Type B pancreatic cell (in vitro differentiated cells): ENCODE measurements at regions not wholly inside any gene's neighbourhood (a gene's known extent, or its start where the extent isn't known, plus 50 kb on each side); places are given as distances from the start of the nearest gene placed in this dataset.

Source experiments
- DNase-seq: peaks from one replicate; pipeline ENCODE4 v3.0.0; 2021; ENCODE audit warnings: mixed read lengths; ENCODE audit not compliant: unreplicated experiment; ENCODE audit errors: extremely low spot score
- H3K27ac Mint-ChIP-seq: 2 replicates; pipeline ENCODE4 v1.8.0; 2021; ENCODE audit warnings: mild to moderate bottlenecking, mixed read lengths
- H3K27me3 Mint-ChIP-seq: 2 replicates; pipeline ENCODE4 v1.8.0; 2021; ENCODE audit warnings: mixed read lengths
- H3K36me3 Mint-ChIP-seq: 2 replicates; pipeline ENCODE4 v1.8.0; 2021; ENCODE audit warnings: mixed read lengths
- H3K4me1 Mint-ChIP-seq: one replicate; pipeline ENCODE4 v1.8.0; 2021; ENCODE audit warnings: mixed read lengths; ENCODE audit not compliant: unreplicated experiment
- H3K4me3 Mint-ChIP-seq: 2 replicates; pipeline ENCODE4 v1.8.0; 2021; ENCODE audit warnings: mild to moderate bottlenecking, mixed read lengths
- H3K9me3 Mint-ChIP-seq: 2 replicates; pipeline ENCODE4 v1.8.0; 2021; ENCODE audit warnings: mixed read lengths
- TF ChIP-seq, protein P1 (sequence below): fragments of 200-600 bp; sonication (generic); conservative IDR thresholded peaks from 2 replicates; pipeline ENCODE4 v1.5.0; 2021; ENCODE audit warnings: antibody characterized with exemption, mild to moderate bottlenecking

DNA sequence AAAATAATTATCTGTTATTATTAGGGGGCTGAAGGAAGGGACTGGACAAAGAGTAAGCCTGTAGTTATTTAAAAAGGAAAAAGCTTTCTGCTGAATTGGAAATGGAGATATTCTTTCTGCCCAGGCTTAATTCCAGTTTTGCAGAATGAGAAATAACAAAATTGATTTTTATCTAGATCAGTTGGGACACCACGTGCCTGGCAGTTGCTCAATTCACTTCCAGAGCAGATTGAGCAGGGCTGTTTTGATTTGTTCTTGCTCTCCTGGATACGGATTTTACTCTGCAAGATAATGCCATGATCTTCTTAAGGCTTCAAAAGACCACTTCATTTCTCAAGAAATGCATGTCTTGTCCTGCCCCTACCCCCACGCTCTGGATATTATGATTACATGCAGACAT lies 524.3 kb downstream of the TCERG1L start:
- Mint-ChIP-seq H3K4me1 (no peaks in the 10 kb centered on the region), H3K4me3 (no peak overlapping the region), H3K27ac (no peak overlapping the region), H3K27me3 (peaks cover 17% of the 10 kb centered on the region), H3K36me3 (no peaks in the 10 kb centered on the region), H3K9me3 (no peaks in the 10 kb centered on the region)
- TF ChIP-seq, protein P1, sequence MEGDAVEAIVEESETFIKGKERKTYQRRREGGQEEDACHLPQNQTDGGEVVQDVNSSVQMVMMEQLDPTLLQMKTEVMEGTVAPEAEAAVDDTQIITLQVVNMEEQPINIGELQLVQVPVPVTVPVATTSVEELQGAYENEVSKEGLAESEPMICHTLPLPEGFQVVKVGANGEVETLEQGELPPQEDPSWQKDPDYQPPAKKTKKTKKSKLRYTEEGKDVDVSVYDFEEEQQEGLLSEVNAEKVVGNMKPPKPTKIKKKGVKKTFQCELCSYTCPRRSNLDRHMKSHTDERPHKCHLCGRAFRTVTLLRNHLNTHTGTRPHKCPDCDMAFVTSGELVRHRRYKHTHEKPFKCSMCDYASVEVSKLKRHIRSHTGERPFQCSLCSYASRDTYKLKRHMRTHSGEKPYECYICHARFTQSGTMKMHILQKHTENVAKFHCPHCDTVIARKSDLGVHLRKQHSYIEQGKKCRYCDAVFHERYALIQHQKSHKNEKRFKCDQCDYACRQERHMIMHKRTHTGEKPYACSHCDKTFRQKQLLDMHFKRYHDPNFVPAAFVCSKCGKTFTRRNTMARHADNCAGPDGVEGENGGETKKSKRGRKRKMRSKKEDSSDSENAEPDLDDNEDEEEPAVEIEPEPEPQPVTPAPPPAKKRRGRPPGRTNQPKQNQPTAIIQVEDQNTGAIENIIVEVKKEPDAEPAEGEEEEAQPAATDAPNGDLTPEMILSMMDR: no peak
- no peak for DNase-seq

DNA sequence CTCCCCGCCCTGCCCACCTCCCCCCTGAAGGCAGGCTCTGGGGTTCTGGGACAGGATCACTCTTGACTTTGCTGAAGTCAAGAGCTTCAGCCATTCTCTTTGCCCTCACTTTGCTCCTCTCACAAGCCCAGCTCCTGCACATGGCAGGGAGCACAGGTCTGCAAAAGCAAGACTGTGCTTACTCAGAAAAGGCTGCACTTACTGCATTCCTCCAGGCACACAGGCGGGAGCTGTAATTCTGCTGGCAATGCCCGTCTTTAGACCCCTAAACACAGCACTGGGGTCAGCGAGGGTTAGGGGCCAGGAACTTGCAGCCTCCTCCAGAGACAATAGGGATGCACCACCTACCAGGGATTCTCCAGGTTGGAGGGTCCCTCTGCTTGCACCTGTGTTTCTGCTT lies 523.7 kb downstream of the TCERG1L start:
- H3K4me3 Mint-ChIP-seq: no peak overlapping the region
- no peak for DNase-seq
- peaks cover 17% of the 10 kb centered on the region for H3K27me3 Mint-ChIP-seq
- TF ChIP-seq, protein P1: no peak
- H3K9me3 Mint-ChIP-seq: no peaks in the 10 kb centered on the region
- H3K27ac Mint-ChIP-seq: no peak overlapping the region
- H3K4me1 Mint-ChIP-seq: no peaks in the 10 kb centered on the region
- no peaks in the 10 kb centered on the region for H3K36me3 Mint-ChIP-seq

DNA sequence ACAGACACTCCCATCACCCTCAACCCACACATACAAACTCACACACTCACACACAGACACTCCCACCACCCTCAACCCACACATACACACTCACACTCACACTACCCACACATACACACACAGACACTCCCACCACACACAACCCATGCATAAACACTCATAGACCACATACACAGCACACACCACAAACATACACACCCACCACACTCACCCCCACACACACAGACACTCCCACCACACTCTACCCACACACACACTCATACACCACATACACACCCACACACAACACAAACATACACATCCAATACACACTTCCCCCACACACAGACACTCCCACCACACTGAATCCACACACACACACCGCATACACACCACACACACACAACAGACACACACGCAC lies 521.2 kb downstream of the TCERG1L start:
- no peak overlapping the region for H3K4me3 Mint-ChIP-seq
- no peaks in the 10 kb centered on the region for H3K9me3 Mint-ChIP-seq
- H3K4me1 Mint-ChIP-seq: no peaks in the 10 kb centered on the region
- no peaks in the 10 kb centered on the region for H3K36me3 Mint-ChIP-seq
- H3K27ac Mint-ChIP-seq: no peak overlapping the region
- TF ChIP-seq, protein P1: no peak
- peaks cover 8% of the 10 kb centered on the region for H3K27me3 Mint-ChIP-seq
- DNase-seq: no peak

DNA sequence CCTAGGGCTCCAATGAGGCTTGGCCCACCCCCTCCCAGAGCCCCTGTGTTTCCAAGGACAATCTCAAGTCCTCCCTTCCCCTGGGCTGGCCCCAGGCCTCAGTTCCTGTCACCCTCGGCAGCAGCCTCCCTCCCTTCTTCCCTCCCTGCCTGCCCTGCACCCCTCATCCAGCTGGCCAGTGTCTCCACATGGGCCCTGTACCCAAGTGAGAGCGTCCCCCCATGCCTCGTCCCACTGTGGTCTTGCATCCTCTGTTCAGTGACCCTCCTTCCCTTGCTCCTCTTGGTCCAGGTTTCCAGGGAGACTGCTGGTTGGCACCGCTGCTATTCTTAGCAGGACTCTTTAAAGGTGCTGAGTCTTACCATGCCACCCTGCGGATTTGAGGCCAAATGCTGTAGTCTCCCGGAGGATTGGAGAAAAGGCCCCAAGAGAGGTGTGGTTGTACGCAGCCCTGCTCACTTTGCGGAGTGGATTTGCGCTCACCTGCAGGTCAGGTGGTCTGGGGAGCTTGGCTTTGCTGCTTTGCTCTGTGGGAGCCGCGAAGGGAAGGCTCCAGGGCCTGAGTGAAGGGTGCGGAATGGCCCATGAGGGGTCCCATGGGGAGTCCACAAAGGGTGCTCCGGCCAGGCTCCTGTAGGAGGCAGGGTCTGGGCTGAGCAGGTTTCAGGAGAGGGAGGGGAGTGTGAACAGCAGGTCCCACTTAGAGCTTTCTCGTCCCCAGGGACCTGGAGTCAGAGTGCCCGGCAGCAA lies 519.2 kb downstream of the TCERG1L start:
- Mint-ChIP-seq H3K36me3 (no peaks in the 10 kb centered on the region), H3K27ac (no peak overlapping the region), H3K4me1 (peaks cover 4% of the 10 kb centered on the region), H3K9me3 (no peaks in the 10 kb centered on the region), H3K4me3 (no peak overlapping the region), H3K27me3 (peaks cover 13% of the 10 kb centered on the region)
- TF ChIP-seq, protein P1: no peak
- no peak for DNase-seq

DNA sequence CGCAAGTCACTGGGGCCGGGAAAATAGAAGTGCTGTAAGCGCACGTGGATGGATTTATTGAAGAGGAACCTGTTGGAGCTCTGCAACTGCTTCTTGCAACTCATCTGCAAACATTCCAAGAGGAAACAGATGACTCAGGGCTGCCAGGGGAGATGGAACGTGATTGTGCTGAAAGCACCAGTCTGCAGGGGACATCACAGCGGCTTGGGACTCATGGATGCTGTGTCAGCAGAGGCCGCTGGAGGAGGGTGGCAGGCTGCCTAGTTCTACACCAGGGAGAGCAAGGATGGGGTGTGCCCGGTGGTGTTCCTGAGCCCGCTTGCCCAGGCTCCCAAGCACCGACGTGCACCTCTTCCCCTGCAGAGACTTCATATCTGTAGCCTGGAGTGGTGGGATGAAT lies 515.7 kb downstream of the TCERG1L start:
- H3K4me1 Mint-ChIP-seq: peaks cover 4% of the 10 kb centered on the region
- DNase-seq: no peak
- no peaks in the 10 kb centered on the region for H3K36me3 Mint-ChIP-seq
- peaks cover 8% of the 10 kb centered on the region for H3K27me3 Mint-ChIP-seq
- TF ChIP-seq, protein P1: no peak
- no peaks in the 10 kb centered on the region for H3K9me3 Mint-ChIP-seq
- no peak overlapping the region for H3K4me3 Mint-ChIP-seq
- H3K27ac Mint-ChIP-seq: no peak overlapping the region
